Progenitor cell of endocrine pancreas (in vitro differentiated cells): ENCODE measurements at regions not wholly inside any gene's neighbourhood (a gene's known extent, or its start where the extent isn't known, plus 50 kb on each side); places are given as distances from the start of the nearest gene placed in this dataset.
A peak's percentile ranks its signal among the peaks of the same experiment; 100 is the strongest.

Experiments used
- DNase-seq: peaks from one replicate; pipeline ENCODE4 v3.0.0; 2021; ENCODE audit warnings: low spot score; ENCODE audit not compliant: unreplicated experiment
- H3K27ac Mint-ChIP-seq: 2 replicates; pipeline ENCODE4 v1.8.0; 2021; ENCODE audit warnings: mild to moderate bottlenecking, moderate library complexity, mixed read lengths
- H3K27me3 Mint-ChIP-seq: 2 replicates; pipeline ENCODE4 v1.8.0; 2021; ENCODE audit warnings: mixed read lengths
- H3K36me3 Mint-ChIP-seq: 2 replicates; pipeline ENCODE4 v1.8.0; 2022; ENCODE audit warnings: mixed read lengths; ENCODE audit not compliant: insufficient read depth
- H3K4me1 Mint-ChIP-seq: 2 replicates; pipeline ENCODE4 v1.8.0; 2021; ENCODE audit warnings: low read depth, mixed read lengths
- H3K4me3 Mint-ChIP-seq: 2 replicates; pipeline ENCODE4 v1.8.0; 2021; ENCODE audit warnings: low read depth, mild to moderate bottlenecking, moderate library complexity, mixed read lengths
- H3K9me3 Mint-ChIP-seq: 2 replicates; pipeline ENCODE4 v1.8.0; 2021; ENCODE audit warnings: low read depth, mixed read lengths
- TF ChIP-seq, protein P1 (sequence below): fragments of 200-600 bp; sonication (generic); IDR thresholded peaks from one replicate; pipeline ENCODE4 v1.5.0; 2021; ENCODE audit warnings: antibody characterized with exemption, mild to moderate bottlenecking; ENCODE audit not compliant: unreplicated experiment

DNA sequence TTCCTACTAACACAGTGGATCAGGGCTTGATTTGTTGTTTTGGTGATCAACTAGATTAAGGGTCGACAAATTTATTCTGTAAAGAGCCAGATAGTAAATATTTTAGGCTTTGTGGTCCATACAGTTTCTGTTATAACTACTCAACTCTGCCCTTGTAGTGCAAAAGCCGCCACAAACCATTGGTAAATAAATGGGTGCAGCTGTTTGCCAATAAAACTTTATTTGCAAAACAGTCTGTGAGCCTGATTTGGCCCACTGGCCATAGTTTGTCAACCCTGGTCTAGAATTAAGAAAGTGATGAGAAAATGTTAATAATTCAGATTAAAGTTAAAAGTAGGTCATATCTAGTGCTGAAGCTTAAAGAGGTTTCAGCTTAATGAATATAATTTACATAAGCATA is 84.0 kb upstream of the TRIM2 start:
- no peak overlapping the region for H3K4me3 Mint-ChIP-seq
- H3K36me3 Mint-ChIP-seq = no peaks in the 10 kb centered on the region
- no peaks in the 10 kb centered on the region for H3K9me3 Mint-ChIP-seq
- no peak overlapping the region for H3K27ac Mint-ChIP-seq
- TF ChIP-seq, protein P1, sequence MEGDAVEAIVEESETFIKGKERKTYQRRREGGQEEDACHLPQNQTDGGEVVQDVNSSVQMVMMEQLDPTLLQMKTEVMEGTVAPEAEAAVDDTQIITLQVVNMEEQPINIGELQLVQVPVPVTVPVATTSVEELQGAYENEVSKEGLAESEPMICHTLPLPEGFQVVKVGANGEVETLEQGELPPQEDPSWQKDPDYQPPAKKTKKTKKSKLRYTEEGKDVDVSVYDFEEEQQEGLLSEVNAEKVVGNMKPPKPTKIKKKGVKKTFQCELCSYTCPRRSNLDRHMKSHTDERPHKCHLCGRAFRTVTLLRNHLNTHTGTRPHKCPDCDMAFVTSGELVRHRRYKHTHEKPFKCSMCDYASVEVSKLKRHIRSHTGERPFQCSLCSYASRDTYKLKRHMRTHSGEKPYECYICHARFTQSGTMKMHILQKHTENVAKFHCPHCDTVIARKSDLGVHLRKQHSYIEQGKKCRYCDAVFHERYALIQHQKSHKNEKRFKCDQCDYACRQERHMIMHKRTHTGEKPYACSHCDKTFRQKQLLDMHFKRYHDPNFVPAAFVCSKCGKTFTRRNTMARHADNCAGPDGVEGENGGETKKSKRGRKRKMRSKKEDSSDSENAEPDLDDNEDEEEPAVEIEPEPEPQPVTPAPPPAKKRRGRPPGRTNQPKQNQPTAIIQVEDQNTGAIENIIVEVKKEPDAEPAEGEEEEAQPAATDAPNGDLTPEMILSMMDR = no peak
- H3K27me3 Mint-ChIP-seq = no peaks in the 10 kb centered on the region
- no peak for DNase-seq
- H3K4me1 Mint-ChIP-seq = no peaks in the 10 kb centered on the region

DNA sequence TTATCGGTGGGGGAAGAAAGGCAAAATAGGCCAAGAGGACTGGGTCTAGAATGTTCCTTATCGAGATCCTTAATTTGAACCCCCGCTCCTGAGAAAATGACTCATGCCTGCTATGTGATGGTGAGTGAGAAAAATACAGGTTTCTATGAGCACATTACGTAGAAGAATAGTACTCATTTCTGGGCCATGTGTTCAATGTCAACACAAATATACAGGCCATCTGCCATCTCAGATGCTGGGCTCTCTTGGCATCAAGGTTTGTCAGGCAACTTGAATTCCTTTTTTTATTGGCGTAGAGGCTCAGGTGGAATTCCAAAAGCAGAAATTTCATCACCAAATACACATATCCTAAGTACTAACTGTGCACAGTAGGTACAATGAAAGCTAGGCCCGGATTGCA is 81.4 kb upstream of the TRIM2 start:
- TF ChIP-seq, protein P1 = no peak
- H3K27me3 Mint-ChIP-seq = no peaks in the 10 kb centered on the region
- no peak overlapping the region for H3K4me3 Mint-ChIP-seq
- no peaks in the 10 kb centered on the region for H3K9me3 Mint-ChIP-seq
- peaks cover 10% of the 10 kb centered on the region for H3K4me1 Mint-ChIP-seq
- H3K36me3 Mint-ChIP-seq = no peaks in the 10 kb centered on the region
- DNase-seq = no peak
- no peak overlapping the region for H3K27ac Mint-ChIP-seq

DNA sequence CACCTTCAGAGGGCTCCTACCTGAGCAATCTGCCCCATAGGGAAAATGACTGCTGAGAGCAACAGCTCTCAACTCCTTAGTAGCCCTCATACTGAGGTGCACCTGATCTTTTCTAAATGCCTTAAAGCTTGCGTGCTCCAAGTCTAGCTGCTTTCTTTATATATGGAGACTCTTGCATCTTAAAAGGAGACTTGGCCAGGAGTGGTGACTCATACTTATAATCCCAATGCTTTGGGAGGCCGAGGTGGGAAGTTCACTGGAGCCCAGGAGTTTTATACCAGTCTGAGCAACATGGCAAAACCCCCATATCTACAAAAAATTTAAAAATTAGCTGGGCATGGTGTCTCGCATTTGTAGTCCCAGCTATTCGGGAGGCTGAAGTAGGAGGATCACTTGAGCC is 78.1 kb upstream of the TRIM2 start:
- DNase-seq = no peak
- H3K27ac Mint-ChIP-seq = no peak overlapping the region
- H3K4me1 Mint-ChIP-seq = peaks cover 11% of the 10 kb centered on the region

DNA sequence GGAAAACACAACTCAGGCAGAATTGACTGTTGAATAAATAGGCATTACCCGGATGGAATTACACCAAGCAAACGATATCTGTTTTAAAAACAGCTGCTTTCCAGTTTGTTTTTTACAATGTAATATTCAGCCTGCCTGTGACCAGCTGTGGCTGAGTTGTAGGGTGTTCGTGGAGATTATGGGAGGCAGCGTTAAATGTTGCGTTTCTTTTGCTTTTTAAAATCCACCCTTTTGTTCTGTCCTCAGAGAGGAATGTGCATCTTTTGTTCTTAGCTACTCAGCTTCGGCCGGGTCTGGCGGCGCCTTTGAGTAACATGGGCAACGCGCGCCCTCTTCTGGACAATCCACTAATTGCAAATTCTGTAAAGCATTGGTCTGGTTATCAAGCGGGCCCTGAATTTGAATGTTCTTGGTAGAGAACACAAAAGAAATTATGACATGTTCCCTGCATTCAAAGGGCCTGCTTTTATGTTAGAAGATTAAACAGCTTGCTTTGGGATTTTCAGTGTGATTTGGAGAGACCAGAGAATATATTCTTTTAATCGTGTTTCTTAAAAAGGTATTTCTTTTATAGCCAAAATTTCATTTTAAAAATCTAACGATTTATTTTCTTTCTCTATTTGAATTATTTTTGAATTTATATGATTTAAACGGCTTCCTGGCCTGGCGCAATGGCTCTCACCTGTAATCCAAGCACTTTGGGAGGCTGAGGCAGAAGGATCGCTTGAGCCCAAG is 76.3 kb upstream of the TRIM2 start:
- peak overlapping the region; percentile 94 for H3K27ac Mint-ChIP-seq
- no peaks in the 10 kb centered on the region for H3K27me3 Mint-ChIP-seq
- H3K4me3 Mint-ChIP-seq = peak overlapping the region; percentile 68
- TF ChIP-seq, protein P1 = peak; percentile 88
- no peaks in the 10 kb centered on the region for H3K9me3 Mint-ChIP-seq
- H3K36me3 Mint-ChIP-seq = no peaks in the 10 kb centered on the region
- DNase-seq = peak; percentile 81
- peaks cover 11% of the 10 kb centered on the region for H3K4me1 Mint-ChIP-seq

More for the DNA sequence above, 78.1 kb upstream of the TRIM2 start:
- Mint-ChIP-seq H3K36me3 (no peaks in the 10 kb centered on the region), H3K27me3 (no peaks in the 10 kb centered on the region), H3K4me3 (no peak overlapping the region), H3K9me3 (no peaks in the 10 kb centered on the region)
- TF ChIP-seq, protein P1 = no peak

DNA sequence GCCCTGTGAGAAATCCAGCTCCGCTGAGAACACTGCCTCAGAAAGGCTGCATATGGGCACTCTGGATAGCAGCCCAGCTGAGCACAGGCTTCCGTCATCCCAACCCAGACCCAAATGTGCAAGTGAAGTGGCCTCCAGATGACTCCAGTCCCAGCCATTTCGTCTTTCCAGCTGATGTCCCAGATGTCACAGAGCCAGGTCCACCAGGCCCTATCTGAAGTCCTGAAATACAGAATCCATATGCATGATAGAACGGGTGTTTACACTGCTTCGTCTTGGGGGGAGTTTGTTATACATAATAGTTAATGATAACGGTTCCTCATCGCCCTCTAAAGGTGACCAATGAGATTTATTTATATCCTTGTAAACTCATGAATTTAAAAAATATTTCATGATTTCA is 72.6 kb upstream of the TRIM2 start:
- no peak for DNase-seq
- H3K27me3 Mint-ChIP-seq = no peaks in the 10 kb centered on the region
- H3K9me3 Mint-ChIP-seq = no peaks in the 10 kb centered on the region
- no peak overlapping the region for H3K4me3 Mint-ChIP-seq
- H3K27ac Mint-ChIP-seq = no peak overlapping the region
- peaks cover 16% of the 10 kb centered on the region for H3K4me1 Mint-ChIP-seq
- TF ChIP-seq, protein P1 = peak; percentile 27
- no peaks in the 10 kb centered on the region for H3K36me3 Mint-ChIP-seq
